ENCODE measurements at regions not wholly inside any gene's neighbourhood (a gene's known extent, or its start where the extent isn't known, plus 50 kb on each side); places are given as distances from the start of the nearest gene placed in this dataset.

- TF ChIP-seq POLR2AphosphoS5 (IDR thresholded peaks at IDR 0.05; ENCODE audit: borderline replicate concordance, low read depth, low read length) = no peak
- no peak for TF ChIP-seq EZH2 (IDR thresholded peaks at IDR 0.05)
- TF ChIP-seq FOXP2 (optimal IDR thresholded peaks at IDR 0.05; ENCODE audit: control extremely low read depth, extremely low read length, insufficient read depth) = no peak
Observed at GRCh38 chr5:152547202-152547601, 142.1 kb upstream of the NMUR2 start.

Measured in SK-N-MC (cell line).